ENCODE measurements at regions not wholly inside any gene's neighbourhood (a gene's known extent, or its start where the extent isn't known, plus 50 kb on each side); places are given as distances from the start of the nearest gene placed in this dataset.

DNA sequence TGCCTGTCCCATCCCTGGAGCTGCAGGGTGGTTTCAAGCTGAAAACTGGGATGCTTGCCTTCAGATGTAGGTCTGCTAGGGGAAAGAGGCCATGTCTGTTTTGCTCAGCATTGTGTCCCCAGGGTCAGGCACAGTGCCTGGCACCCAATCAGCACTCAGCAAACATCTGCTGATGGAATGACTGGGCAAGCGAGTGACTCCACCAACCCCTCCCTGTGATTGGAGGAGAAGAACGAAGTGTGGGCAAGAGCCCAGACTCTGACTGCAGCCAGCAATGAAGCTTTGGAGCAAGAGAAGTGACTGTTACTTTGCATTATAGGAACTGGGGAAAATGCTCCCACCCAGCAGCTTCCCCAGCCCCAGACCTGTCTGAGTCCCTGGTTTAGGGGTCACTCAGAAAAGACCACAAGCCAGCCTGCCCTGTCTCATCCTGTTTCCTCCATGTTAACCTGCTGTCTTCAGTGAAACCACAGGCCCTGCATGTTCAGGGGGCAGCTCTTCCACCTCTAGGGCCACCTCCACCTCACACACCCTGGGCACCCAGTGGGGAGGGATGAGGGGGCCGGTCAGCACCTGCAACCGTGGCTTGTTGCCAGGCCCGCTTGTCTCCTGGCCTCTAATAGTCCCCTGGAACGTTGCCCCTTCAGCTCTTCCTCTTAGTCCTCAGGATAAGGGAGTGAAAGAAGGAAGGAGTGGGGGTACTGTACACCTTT, 147.4 kb downstream of the TRIM29 start:
- Histone ChIP-seq H3K79me2 (replicated peaks; ENCODE audit: insufficient read depth, low read length) (no peaks in the 10 kb centered on the region), H3K9me3 (ENCODE audit: low read length) (no peaks in the 10 kb centered on the region), H3K9me2 (ENCODE audit: insufficient read depth, low read length) (no peaks in the 10 kb centered on the region), H3K36me3 (ENCODE audit: insufficient read depth, low read length) (no peaks in the 10 kb centered on the region), H3K27ac (ENCODE audit: low read length) (no peak overlapping the region), H3K4me3 (ENCODE audit: low read length) (no peak overlapping the region), H3K27me3 (ENCODE audit: insufficient read depth, low read depth, low read length) (no peaks in the 10 kb centered on the region), H2AFZ (ENCODE audit: low read depth, low read length) (no peak overlapping the region), H4K20me1 (ENCODE audit: insufficient read depth) (no peaks in the 10 kb centered on the region), H3F3A (ENCODE audit: insufficient read depth, low read length, poor library complexity, severe bottlenecking) (no peaks in the 10 kb centered on the region), H3K9ac (ENCODE audit: low read length) (no peak overlapping the region), H3K4me2 (ENCODE audit: low read length) (no peak overlapping the region)
- TF ChIP-seq EZH2 (IDR thresholded peaks at IDR 0.05; ENCODE audit: borderline replicate concordance, insufficient read depth, low read length, poor library complexity, severe bottlenecking) = no peak
- TF ChIP-seq POLR2AphosphoS5 (IDR thresholded peaks at IDR 0.05) = no peak
- TF ChIP-seq, protein P1, sequence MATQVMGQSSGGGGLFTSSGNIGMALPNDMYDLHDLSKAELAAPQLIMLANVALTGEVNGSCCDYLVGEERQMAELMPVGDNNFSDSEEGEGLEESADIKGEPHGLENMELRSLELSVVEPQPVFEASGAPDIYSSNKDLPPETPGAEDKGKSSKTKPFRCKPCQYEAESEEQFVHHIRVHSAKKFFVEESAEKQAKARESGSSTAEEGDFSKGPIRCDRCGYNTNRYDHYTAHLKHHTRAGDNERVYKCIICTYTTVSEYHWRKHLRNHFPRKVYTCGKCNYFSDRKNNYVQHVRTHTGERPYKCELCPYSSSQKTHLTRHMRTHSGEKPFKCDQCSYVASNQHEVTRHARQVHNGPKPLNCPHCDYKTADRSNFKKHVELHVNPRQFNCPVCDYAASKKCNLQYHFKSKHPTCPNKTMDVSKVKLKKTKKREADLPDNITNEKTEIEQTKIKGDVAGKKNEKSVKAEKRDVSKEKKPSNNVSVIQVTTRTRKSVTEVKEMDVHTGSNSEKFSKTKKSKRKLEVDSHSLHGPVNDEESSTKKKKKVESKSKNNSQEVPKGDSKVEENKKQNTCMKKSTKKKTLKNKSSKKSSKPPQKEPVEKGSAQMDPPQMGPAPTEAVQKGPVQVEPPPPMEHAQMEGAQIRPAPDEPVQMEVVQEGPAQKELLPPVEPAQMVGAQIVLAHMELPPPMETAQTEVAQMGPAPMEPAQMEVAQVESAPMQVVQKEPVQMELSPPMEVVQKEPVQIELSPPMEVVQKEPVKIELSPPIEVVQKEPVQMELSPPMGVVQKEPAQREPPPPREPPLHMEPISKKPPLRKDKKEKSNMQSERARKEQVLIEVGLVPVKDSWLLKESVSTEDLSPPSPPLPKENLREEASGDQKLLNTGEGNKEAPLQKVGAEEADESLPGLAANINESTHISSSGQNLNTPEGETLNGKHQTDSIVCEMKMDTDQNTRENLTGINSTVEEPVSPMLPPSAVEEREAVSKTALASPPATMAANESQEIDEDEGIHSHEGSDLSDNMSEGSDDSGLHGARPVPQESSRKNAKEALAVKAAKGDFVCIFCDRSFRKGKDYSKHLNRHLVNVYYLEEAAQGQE (IDR thresholded peaks at IDR 0.05; ENCODE audit: borderline replicate concordance) = no peak
- TF ChIP-seq CTCF (IDR thresholded peaks at IDR 0.05; ENCODE audit: poor library complexity, severe bottlenecking) = no peak
- no peak for TF ChIP-seq RAD21 (conservative IDR thresholded peaks at IDR 0.05)
- no peak for TF ChIP-seq TAF1 (IDR thresholded peaks at IDR 0.05; ENCODE audit: low read depth)
- TF ChIP-seq MXI1 (conservative IDR thresholded peaks at IDR 0.05; ENCODE audit: poor library complexity, severe bottlenecking) = no peak
- no peak for TF ChIP-seq EP300 (conservative IDR thresholded peaks at IDR 0.05; ENCODE audit: poor library complexity, severe bottlenecking)

GRCh38 chr11:119989159-119989821, 148.6 kb downstream of the TRIM29 start:
- Histone ChIP-seq H2AFZ (ENCODE audit: low read depth, low read length) (no peak overlapping the region), H3K9ac (ENCODE audit: low read length) (no peak overlapping the region), H3F3A (ENCODE audit: insufficient read depth, low read length, poor library complexity, severe bottlenecking) (no peaks in the 10 kb centered on the region), H3K36me3 (ENCODE audit: insufficient read depth, low read length) (no peaks in the 10 kb centered on the region), H3K9me3 (ENCODE audit: low read length) (no peaks in the 10 kb centered on the region), H3K4me2 (ENCODE audit: low read length) (no peak overlapping the region), H3K27me3 (ENCODE audit: insufficient read depth, low read depth, low read length) (no peaks in the 10 kb centered on the region), H3K27ac (ENCODE audit: low read length) (no peak overlapping the region), H4K20me1 (ENCODE audit: insufficient read depth) (no peaks in the 10 kb centered on the region), H3K4me3 (ENCODE audit: low read length) (no peak overlapping the region), H3K79me2 (replicated peaks; ENCODE audit: insufficient read depth, low read length) (no peaks in the 10 kb centered on the region), H3K9me2 (ENCODE audit: insufficient read depth, low read length) (no peaks in the 10 kb centered on the region)
- TF ChIP-seq MXI1 (conservative IDR thresholded peaks at IDR 0.05; ENCODE audit: poor library complexity, severe bottlenecking) (no peak), RAD21 (conservative IDR thresholded peaks at IDR 0.05) (no peak), CTCF (IDR thresholded peaks at IDR 0.05; ENCODE audit: poor library complexity, severe bottlenecking) (no peak), TAF1 (IDR thresholded peaks at IDR 0.05; ENCODE audit: low read depth) (no peak), EP300 (conservative IDR thresholded peaks at IDR 0.05; ENCODE audit: poor library complexity, severe bottlenecking) (no peak), EZH2 (IDR thresholded peaks at IDR 0.05; ENCODE audit: borderline replicate concordance, insufficient read depth, low read length, poor library complexity, severe bottlenecking) (no peak), SMC3 (conservative IDR thresholded peaks at IDR 0.05; ENCODE audit: poor library complexity) (no peak), POLR2AphosphoS5 (IDR thresholded peaks at IDR 0.05) (no peak)
- TF ChIP-seq, protein P1 (IDR thresholded peaks at IDR 0.05; ENCODE audit: borderline replicate concordance) = no peak
